ENCODE measurements at regions not wholly inside any gene's neighbourhood (a gene's known extent, or its start where the extent isn't known, plus 50 kb on each side); places are given as distances from the start of the nearest gene placed in this dataset.

- TF ChIP-seq JUN (CRISPR knock-in tag; IDR thresholded peaks at IDR 0.05) (no peak), SMAD3 (CRISPR knock-in tag; IDR thresholded peaks at IDR 0.05) (no peak)
Observed at GRCh38 chr6:165990216-165990615, 177.4 kb downstream of the TBXT start.
